DMS53 (cell line): ENCODE measurements at regions not wholly inside any gene's neighbourhood (a gene's known extent, or its start where the extent isn't known, plus 50 kb on each side); places are given as distances from the start of the nearest gene placed in this dataset.

Source experiments
- DNase-seq: peaks from one replicate; lab custom pipeline; 2025; lab: John Stamatoyannopoulos, UW

GRCh38 chr17:6325051-6325450 lies 109.9 kb downstream of the AIPL1 start:
- no peak for DNase-seq

DNA sequence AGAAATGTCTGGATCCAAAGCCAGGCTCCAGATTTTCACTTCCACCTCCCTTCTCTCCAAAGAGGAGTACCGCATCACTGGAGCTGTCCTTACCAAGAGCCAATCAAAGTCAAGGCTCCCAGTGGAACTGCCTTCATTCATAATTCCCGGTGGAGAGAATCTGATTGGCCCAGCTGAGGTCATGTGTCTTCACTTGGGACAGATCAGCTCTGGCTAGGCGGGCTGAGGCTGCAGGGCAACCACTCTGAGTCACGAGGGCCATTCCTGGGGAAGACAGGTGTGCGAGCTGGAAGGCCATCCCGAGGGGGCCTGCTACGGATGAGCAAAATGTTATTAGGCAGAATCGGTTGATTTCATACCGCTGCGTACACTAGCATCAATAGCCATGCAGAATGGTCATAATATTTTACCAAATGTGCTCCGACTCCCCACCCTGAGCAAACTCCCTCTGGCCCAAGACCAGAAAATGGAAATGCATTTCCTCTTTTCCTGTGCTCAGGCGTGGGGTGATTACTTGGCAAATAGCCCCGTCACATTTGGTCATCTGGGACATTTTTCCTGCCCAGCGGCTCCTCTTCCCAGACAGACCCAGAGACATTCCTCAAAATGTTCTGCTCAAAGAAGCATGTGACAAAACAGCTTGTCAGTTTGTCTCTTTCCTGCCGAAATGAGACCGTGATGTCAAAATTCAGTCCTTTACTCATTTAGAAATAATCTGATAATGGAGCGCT lies 111.1 kb downstream of the AIPL1 start:
- DNase-seq: peak; percentile 21

DNA sequence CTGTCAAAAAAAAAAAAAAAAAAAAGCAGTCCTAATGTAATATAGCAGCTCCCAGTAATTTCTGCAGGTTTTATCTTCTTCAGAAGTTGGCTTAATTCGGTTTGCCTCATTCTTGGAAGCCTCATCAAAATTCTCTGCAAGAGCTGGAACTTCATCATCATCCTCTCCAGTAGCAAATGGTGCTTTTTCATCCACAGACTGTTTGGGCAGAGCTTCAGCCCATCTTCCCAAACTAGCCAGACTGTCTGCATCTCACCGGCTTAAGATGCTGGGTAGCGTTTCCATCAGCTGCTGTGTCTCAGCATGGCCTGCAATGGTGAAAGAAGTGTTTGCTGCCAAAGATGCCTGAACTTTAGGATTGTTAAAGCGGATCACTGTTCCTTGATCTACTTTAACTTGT lies 112.6 kb downstream of the AIPL1 start:
- DNase-seq: no peak

DNA sequence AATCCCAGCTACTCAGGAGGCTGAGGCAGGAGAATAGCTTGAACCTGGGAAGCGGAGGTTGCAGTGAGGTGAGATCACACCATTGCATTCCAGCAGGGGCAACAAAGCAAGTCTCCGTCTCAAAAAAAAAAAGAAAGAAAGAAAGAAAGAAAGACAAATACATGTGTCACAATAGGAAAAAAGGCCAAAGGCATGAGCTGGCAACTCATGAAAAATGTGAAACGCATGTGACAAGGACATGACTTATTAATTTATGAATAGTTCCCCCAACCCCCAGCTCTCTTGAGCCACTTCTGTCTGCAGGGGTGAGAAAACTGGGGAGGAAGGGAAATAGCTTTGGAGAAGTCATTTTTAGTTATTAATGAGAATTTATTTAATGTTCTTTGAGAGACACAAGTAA lies 120.6 kb downstream of the AIPL1 start:
- DNase-seq: no peak

DNA sequence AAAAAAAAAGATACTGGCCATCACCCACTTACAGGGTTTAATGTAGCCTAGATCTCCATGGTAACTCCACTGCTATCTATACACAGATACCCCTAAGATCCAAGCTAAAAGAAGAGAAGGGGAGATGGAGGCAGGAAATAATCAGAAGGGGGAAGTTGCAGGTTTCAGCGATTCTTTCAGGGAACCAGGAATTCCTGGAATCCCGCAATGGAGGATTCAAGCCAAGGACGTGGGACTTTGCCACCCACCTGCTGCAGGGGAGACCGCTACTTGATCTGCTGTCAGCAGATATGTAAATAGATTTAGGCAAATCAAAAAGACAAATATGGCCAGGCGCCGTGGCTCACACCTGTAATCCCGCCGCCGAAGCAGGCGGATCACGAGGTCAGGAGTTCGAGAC lies 121.1 kb downstream of the AIPL1 start:
- DNase-seq: no peak

DNA sequence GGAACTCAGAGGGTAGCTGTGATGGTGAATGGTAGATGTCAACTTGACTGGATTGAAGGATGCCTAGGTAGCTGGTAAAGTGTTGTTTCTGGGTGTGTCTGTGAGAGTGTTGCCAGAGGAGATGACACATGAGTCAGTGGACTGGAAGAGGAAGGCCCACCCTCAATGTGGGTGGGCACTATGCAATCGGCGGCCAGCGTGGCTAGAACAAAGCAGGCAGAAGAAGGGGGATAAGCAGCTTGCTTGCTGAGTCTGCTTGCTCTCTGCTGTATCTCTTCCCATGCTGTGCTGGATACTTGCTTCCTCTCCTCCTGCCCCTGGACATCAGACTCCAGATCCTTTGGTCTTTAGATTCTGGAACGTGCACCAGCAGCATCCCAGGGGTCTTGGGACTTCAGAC lies 128.1 kb downstream of the AIPL1 start:
- DNase-seq: no peak

GRCh38 chr17:6305613-6306360 lies 129.1 kb downstream of the AIPL1 start:
- no peak for DNase-seq

- no peak for DNase-seq
These were observed 129.9 kb downstream of the AIPL1 start for GRCh38 chr17:6304894-6305612.

DNA sequence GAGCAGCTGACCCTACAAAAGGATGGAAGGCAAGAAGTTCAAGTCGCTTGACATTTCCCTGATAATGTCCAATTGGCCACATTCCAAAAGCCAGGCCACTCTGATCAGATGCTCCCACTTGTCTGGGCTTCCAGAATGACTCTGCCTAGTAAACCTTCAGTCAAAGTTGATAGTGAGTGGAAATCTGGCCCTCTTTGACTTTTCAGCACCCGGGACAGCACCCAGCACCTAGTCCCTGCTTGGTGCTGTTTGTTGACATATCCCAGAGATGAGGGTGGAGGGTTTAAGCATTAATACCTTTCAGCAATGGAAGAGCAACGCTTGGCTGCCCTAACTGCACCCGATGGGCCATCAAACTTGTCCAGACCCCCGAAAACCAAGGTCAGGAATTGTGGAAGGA lies 131.3 kb downstream of the AIPL1 start:
- peak; percentile 15 for DNase-seq

DNA sequence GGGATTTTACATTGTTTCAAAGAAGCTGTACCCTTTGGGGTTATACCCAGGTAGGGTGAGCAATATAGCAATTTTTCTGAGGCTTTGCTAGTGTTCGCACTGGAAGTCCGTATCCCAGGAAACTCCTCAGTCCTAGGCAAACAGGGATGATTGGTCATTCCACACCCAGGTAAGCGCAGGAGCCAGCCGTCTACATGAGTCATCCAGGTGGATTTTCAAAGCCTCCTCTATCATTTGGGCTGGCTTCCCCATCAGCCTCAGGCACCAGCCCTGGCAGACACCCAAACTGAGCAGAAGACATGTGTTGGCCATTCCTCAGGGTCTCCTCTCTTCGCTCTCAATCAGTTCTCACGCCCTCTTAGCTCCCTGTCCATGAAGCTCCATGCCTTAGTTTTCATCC lies 135.6 kb downstream of the AIPL1 start:
- no peak for DNase-seq

DNA sequence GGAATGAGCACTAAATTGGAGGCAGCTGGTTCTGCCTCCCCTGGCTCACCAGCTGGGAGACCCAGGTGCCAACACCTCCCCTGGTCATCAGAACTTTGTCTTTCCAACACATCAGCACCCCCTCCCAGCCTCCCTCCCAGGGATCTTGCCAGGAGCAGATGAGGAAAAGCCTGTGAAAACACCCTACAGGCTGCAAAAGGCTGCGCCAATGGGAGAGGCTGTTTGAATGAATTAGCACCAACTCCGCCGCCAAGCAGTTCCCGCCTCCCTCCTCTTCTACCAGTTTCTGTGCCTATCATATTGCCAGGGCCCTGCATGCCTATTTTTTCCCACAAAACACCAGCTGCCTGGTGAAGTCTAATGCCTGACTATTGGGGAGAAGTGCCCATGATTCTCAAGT lies 137.0 kb downstream of the AIPL1 start:
- no peak for DNase-seq

- no peak for DNase-seq
These were observed 137.8 kb downstream of the AIPL1 start for GRCh38 chr17:6297119-6297518.

- DNase-seq: no peak
These were observed 144.3 kb downstream of the AIPL1 start for GRCh38 chr17:6290488-6291196.

GRCh38 chr17:6286233-6286632 lies 148.7 kb downstream of the AIPL1 start:
- DNase-seq: no peak

- DNase-seq: no peak
These were observed 149.4 kb downstream of the AIPL1 start for GRCh38 chr17:6285486-6285885.

GRCh38 chr17:6279659-6280058 lies 155.3 kb downstream of the AIPL1 start:
- peak; percentile 58 for DNase-seq

GRCh38 chr17:6278376-6278775 lies 156.5 kb downstream of the AIPL1 start:
- DNase-seq: no peak

GRCh38 chr17:6276711-6277110 lies 158.2 kb downstream of the AIPL1 start:
- no peak for DNase-seq

DNA sequence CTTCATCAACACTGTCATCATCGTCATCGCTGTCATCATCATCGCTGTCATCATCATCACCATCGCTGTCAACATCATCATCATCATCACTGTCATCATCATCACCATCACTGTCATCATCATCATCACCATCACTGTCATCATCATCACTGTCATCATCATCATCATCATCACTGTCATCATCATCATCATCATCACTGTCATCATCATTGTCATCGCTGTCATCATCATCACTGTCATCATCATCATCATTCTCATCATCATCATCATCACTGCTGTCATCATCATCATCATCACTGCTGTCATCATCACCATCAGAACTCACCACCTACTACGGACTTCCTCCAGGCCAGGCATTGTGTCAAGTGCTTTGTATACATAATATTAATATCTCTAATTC lies 160.6 kb downstream of the AIPL1 start:
- DNase-seq: no peak

DNA sequence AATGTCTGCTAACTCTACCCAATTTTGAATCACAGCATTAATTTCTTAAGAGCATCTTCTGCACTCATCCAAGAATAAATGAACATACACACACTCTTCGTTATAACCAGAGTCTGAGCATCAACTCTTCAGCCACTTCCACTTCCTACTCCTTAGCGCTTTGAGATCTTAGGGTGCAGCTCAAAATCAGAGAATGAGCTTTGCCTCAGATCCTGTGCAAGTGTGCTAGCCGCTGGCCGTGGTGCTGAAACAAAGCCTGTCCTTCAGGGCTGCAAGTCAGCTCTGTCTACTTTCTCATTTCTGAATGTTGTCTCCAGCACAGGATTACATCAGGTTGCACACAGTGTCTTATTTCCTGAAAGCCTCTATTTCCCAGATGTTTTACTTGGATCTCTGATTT lies 165.4 kb downstream of the AIPL1 start:
- peak; percentile 34 for DNase-seq

DNA sequence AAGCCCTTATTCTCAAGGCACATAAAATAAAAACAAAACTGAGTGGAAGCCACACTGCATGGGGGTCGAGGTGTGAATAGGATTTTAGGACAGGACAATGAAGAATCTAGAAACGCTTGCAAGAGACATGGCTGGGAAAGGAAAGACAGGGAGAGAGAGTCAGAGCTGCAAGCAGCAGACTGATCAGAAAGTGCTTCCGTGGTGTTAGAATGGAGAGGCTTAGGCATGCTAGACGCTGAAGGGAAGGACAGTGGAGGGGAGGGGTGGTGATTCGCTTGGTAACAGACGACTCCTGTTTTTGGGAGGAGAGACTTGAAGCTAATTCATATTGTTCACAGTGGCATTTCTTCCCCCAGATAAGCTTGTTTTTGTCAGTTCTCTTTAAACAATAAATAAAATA lies 173.5 kb downstream of the AIPL1 start:
- DNase-seq: no peak

DNA sequence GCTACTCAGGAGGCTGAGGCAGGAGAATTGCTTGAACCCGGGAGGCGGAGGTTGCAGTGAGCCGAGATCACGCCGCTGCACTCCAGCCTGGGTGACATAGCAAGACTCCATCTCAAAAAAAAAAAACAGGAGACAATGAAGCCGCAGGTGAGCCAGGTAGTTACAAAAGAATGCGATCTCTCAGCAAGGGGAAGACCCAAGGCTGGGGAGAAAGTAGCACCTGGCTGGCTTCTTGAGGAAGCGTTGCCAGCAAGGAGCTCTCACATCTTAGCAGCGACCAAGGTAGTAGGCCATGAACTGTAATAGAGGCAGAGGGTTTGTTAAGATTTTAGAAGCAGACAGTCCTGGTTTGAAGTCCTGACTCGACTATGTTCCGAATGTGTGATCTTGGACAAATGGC lies 175.0 kb downstream of the AIPL1 start:
- DNase-seq: no peak
